ENCODE measurements at regions not wholly inside any gene's neighbourhood (a gene's known extent, or its start where the extent isn't known, plus 50 kb on each side); places are given as distances from the start of the nearest gene placed in this dataset.

GRCh38 chr2:175855236-175855635, 146.8 kb downstream of the LNPK start:
- CTCF ChIA-PET = no interaction called here
- Mint-ChIP-seq H3K9me3 (peaks cover 23% of the 10 kb centered on the region), H3K27me3 (ENCODE audit: low read depth) (peaks cover 4% of the 10 kb centered on the region)

More at GRCh38 chr2:175855236-175855635, 146.8 kb downstream of the LNPK start:
- no peak for ATAC-seq
- POLR2A ChIA-PET = no interaction called here
- DNase-seq (ENCODE audit: low spot score) = no peak
- Mint-ChIP-seq H3K36me3 (no peaks in the 10 kb centered on the region), H3K27ac (no peak overlapping the region), H3K4me3 (no peak overlapping the region), H3K4me1 (peaks cover 42% of the 10 kb centered on the region)
- TF ChIP-seq FOXP4 (CRISPR knock-in tag; IDR thresholded peaks at IDR 0.05) = no peak
- TF ChIP-seq ERG (CRISPR knock-in tag; IDR thresholded peaks at IDR 0.05) = no peak
- no peak for TF ChIP-seq KAT7 (CRISPR knock-in tag; IDR thresholded peaks at IDR 0.05; ENCODE audit: borderline replicate concordance)
- TF ChIP-seq ETV6 (CRISPR knock-in tag; IDR thresholded peaks at IDR 0.05) = no peak
- no peak for TF ChIP-seq AFF4 (CRISPR knock-in tag; IDR thresholded peaks at IDR 0.05; ENCODE audit: borderline replicate concordance)
- TF ChIP-seq E2F4 (CRISPR knock-in tag; IDR thresholded peaks at IDR 0.05; ENCODE audit: borderline replicate concordance, low read depth) = no peak
- TF ChIP-seq ZNF317 (CRISPR knock-in tag; IDR thresholded peaks at IDR 0.05; ENCODE audit: borderline replicate concordance, low read depth) = no peak
- no peak for TF ChIP-seq CREB1 (CRISPR knock-in tag; IDR thresholded peaks at IDR 0.05)
- TF ChIP-seq NFE2L1 (CRISPR knock-in tag; IDR thresholded peaks at IDR 0.05) = no peak
- TF ChIP-seq ZNF232 (CRISPR knock-in tag; IDR thresholded peaks at IDR 0.05) = no peak
- no peak for TF ChIP-seq GABPB1 (CRISPR knock-in tag; IDR thresholded peaks at IDR 0.05)
- no peak for TF ChIP-seq JAZF1 (CRISPR knock-in tag; IDR thresholded peaks at IDR 0.05)
- no peak for TF ChIP-seq ZNF425 (CRISPR knock-in tag; conservative IDR thresholded peaks at IDR 0.05)
- no peak for TF ChIP-seq USF2 (CRISPR knock-in tag; IDR thresholded peaks at IDR 0.05)
- TF ChIP-seq PRDM15 (CRISPR knock-in tag; IDR thresholded peaks at IDR 0.05) = no peak
- no peak for TF ChIP-seq ZNF416 (CRISPR knock-in tag; IDR thresholded peaks at IDR 0.05)
- no peak for TF ChIP-seq RELA (CRISPR knock-in tag; IDR thresholded peaks at IDR 0.05; ENCODE audit: borderline replicate concordance)
